SK-N-DZ (cell line): ENCODE measurements at regions not wholly inside any gene's neighbourhood (a gene's known extent, or its start where the extent isn't known, plus 50 kb on each side); places are given as distances from the start of the nearest gene placed in this dataset.

Experiments used
- DNase-seq: peaks from one replicate; pipeline ENCODE4 v3.0.0-alpha.2; 2015; ENCODE audit warnings: low spot score

DNA sequence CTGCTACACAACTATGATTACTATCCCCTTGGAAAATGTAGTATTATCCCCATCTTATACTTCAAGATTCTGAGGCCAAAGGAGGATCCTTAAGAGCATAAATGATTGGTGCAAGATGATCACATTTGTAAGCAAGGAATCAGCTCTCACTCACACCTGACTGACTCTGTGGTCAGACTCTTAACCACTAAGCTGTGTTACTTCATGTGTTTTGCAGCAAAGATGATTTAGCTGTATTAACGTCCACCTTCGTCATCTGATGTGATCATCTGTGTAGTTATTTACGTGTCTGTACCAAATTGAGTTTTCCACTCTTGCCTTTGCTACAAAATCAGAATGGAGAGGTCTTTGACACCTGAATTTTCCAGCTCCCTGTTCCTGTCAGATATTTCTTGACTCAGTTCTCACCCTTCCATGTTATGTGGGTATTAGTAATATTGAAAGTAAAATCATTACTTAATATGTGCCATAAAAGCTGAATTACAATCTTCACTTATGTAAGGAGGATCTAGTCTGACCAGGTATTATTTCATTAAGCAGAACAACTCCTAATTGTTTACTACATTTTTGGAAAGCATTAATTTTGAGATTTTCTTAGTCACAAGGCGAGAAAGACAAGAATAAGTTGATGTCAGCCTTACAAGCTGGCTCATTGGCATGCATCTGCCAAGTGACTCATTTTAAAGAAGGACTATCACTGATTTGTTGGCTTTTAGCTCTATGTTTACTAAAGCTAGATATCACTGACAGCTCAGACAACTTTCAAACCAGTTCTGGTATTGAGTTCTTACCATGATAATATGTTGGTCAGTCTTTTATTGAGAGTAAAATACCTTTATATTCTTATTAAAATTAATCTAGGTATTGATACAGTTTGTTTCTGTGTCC is 1279.8 kb upstream of the PCDH9 start:
- DNase-seq = no peak

DNA sequence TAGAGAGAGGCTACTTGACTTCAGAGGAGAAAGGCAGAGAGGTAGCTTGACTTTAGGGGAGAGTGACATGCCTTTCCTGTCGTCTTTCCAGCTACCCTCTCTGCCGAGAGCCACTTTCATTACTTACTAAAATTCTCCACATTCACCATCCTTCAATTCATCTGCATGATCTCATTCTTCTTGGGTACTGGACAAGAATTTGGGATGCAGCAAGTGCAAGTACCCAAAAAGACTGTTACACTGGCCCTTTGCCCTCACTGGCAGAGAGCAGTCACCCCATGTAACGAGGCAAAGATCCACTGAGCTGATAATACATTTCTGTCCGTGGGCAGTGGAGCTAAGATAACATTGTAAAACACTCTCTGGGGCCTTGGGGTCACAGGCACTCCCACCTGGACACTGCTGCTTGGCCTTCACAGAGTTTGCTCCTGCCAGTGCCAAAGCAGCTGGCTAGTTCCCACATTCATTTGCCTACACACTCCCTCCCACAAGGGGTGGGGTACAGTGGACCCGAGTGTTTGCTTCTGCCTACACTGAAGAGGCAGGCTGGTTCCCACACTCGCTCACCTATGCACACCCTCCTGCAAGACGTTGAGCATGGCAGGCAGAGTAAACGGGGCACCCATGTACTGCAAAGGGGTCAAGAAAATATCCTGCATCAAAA is 1276.9 kb upstream of the PCDH9 start:
- no peak for DNase-seq

DNA sequence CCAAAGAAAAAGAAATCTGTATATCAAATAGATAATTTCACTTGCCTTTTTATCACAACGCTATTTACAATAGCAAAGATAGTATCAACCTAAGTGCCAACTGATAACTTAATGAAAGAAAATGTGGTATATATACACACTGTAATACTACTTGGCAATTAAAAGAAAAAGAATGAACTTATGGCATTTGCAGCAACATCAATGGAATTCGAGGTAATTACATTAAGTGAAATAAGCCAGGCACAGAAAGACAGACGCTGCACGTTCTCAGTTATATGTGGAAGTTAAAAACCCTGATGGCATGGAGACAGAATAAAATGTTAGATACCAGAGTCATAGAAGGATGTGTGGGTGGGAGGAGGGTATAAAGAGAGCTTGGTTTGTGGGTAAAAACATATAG is 1260.5 kb upstream of the PCDH9 start:
- DNase-seq = peak; percentile 56

DNA sequence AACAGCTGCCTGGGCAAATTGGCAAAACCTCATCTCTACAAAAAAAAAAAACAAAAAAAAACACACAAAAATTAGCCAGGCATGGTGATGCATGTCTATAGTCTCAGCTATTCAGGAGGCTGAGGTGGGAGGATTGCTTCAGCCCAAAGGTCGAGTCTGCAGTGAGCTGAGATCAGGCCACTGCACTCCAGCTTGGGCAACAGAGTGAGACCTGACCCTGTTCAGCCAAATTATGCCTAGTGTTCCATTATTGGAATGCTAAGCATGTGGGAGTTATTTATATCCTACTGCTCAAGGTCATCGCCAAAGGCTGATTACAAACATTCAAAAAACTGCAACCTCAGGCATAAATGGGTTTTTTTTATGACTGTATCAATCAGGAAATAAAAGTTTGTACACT is 1251.0 kb upstream of the PCDH9 start:
- no peak for DNase-seq

DNA sequence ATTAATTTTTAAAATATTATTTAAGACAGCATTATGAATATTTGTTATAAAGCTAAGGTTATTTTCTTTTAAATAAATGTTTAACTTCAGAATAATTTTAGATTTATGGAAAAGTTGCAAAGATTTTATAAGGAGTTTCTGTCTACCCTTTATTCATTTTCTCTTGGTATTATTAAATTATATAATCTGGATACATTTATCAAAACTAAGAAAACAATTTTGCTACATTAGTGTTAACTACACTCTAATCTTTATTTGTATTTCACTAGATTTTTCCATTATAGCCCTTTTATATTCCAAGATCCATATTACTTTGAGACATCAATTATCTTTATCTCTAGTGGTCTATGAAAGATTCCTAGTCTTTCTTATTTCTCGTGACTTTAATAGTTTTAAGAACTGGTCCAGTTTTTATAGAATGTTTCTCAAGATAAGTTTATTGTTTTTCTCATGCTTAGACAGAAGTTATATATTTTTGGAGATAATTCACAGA is 1243.7 kb upstream of the PCDH9 start:
- DNase-seq = no peak

DNA sequence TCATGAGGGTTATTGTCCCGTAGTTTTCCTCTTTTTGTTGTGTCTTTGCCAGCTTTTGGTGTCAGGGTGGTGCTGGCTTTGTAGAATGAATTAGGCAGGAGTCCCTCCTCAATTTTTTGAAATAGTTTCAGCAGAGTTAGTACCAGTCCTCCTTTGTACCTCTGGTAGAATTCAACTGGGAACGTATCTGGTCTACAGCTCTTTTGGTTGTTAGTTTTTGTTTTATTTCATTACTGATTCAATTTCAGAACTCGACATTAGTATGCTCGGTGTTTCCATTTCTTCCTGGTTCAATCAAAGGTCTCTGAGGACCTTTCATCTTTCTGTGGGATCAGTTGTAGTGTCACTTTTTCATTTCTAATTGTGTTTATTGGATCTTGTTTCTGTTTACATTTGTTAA is 1237.0 kb upstream of the PCDH9 start:
- DNase-seq = no peak

DNA sequence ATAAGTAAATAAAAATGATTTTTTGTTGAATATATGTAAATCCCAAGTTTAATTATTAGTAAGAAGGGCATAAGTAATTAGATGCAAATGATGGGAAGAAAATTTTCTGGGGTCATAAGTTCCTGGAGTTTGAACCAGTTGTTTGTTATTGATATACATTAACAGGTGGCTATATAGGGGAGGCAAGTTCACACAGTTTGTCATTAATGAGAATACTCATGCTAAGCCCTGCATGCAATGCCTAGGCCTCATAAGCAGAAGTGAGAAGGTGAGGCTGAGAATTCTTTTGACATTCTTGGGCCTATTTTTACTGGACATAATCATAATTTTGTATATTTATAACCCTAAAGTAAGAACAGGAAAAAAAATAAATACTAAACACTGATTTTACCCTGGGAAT is 1210.7 kb upstream of the PCDH9 start:
- DNase-seq = no peak

DNA sequence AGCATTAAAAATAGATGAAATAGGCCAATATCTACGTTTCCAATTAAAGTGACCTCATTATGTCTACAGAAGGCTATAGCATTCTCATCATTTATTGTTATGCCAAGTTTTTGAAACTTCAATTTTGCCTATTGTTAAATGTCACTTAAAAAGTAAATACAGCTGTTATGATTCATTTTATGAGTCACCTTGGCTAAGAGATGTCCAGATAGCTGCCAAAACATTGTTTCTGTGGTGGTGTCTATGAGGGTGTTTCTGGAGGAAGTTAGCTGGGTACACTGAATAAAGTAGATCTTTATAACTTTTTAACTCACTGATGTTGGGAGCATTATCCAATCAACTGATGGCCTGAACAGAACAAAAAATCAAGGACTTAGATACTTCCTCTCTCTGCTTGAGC is 1209.7 kb upstream of the PCDH9 start:
- DNase-seq = no peak

DNA sequence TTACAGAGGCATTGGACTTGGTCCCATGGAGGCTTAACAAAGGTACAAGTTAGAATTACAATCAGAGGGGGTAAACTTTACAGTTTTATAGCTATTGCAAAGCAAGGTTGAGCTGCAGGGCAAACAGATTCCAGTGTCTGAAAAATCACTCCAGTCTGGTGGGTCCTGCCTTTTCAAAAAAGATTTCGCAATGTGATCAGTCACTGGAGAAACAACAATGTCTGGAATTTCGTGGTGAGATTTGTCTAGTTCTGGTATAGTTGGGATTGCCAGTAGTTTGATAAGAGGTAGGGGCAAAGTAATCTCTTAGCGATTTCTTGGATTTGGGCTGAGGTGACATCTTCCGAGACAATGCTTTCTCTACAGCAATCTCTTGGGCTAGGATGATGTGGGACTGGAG is 1198.2 kb upstream of the PCDH9 start:
- DNase-seq = no peak

DNA sequence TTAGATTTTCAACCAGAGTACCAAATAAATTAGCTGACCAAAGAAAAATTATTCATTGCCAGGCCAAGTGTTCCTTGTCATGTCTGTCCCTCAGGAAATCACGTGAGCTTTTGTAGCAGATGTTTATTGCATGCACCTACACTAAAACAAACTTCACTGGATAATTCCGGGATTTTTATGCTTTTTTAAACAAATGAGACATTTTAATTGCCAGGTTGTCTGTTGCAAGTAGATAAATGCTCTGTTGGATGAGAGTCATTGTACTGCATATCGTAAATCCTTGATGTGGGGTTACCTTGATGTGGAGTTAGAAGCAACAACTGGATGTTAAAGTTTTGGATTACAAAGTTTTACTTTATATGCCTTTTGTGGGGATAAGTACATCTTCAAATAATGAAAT is 1187.7 kb upstream of the PCDH9 start:
- DNase-seq = no peak

DNA sequence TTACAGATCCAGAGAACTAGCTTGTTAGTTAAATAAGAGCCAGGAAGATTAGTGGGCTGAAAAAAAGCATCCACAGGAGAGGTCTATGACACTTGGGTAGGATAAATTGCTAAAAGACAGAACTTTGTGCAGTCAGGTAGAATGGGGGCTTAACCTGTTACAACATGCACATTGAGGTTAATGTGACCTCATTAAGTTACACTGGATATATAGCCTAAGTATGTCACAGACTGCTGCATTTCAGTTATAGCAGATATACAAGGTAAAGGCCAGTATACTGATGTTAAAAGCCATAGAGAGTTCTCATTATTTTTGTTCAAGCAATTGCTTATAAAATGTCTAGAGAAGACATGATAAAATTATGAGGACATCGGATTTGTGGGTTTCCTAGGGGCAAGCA is 1179.9 kb upstream of the PCDH9 start:
- peak; percentile 1 for DNase-seq

DNA sequence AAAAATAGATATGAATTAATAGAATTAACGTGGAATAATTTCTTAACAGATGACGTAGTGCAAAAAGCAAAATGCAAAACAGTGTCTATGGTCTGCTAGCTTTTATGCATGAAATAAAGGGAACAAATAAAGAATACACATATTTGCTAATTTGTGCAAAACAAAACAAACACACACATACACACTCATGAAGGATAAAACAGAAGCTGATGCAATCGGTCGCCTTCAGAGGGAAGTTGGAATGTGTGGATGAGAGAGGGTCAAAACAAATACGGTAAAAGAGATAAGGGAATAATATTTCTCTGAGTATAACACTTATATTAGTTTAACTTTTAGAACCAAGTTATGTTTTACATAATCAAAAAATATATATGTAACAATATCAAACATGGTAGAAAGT is 1160.9 kb upstream of the PCDH9 start:
- no peak for DNase-seq

DNA sequence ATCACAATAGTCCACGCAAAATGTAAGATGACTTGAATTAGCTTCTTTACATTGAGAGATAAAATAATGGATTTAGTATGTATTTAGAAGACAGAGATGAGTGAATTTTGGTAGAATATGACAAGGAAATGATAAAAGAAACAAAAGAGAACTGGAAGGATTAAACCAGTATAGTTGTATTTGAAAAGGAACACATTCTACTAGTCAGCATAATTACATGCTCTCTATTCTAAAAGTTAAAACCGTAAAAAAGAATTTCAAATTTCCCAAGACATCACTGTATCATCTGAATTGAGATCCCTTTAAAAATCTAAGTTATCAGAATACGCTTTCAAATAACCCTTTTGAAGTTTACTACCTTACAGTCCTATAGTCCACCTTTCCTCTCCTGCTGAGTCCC is 1156.7 kb upstream of the PCDH9 start:
- DNase-seq = no peak

DNA sequence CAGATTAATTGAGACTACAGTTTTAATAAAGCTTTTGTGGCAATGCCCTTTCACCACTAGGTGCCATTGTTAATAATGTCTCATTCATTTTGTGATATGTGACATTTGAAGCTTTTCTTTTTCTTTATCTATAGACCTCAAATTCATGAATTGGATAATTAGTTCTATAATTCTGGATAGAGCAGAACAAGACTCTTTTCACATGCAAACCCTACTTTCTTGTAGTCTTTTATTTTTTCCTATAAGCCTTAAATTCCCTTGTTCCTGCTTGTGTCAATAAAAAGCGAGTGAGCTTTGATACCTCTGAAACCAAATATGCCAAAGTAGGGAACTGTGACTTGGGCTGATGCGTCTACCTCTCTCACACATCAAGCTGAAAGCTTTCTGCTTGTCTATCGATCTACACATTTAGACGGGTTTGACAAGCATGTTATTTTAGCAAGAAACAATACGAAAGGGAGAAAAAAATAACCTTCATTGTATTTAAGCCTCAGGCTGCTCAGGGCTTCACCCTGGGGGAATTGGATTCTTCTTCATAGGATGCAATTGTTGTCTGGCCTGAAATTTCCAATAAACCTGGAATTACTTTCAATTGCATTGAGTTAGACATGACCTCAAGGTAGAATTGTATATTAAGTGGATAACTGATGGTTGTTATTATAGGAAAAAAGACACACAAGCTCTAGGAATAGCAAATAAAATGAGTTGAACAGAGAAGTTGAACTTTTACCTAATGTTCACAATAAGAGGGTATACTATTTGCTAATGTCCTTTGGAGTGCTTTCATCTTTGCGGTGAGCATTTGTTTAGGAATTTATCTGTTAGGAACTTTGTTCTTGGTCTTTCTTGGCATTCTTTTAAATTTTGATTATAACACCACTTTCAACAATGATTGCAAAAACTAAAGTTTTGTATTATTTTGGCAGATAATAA is 1150.2 kb upstream of the PCDH9 start:
- DNase-seq = no peak

DNA sequence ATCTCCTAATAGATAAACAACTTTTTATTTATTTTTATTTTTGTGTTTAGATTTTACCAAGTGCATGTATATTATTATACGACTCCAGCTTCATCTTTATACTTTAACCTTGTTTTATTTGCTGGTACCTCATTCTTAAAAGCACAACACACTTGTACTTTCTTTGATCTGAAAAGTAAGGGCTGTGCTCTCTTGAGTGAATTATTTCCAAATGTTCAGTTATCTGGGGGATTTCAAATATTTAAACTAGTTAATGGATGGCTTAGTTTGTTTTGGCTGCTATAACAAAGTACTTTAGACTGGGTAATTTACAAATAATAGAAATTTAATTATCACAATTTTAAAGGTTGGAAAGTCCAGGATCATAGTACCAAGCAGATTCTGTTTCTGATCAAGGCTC is 1148.2 kb upstream of the PCDH9 start:
- no peak for DNase-seq

DNA sequence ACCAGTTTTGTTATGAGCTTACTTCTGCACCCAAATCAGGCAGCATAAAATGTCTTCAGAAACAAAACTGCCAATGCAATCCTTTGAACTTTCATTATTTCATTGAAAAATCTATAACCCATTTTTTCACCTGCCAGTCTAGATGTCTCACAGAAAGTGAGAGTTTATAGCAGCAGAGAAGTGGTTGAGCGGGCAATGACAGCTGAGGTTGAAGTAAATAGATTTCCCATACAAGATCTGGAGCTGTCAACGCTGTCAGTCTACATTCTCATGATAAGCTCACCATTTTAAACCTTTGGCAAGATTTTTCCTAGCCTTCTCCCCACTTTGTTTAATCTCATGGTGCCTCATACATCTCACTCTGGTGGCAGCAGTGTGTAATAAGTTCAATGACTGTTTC is 1144.9 kb upstream of the PCDH9 start:
- DNase-seq = no peak

DNA sequence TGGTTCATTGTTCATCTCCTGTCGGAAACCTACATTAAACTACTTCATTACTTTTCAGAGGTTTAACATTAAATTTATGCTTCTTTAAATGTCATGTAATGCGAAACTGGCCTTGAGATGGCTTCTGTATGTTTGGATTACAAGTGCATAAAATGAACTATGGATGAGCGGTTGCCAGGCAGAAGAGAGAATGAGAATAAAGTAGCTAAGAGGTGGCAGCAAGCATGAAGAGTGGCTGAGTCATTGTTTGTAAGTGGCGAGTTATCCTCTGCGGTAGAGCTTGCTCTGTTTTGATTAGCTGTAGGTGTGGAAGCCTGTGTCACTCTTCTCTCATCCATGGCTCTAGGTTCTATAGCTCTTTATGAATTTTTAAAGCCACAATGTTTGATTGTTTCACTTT is 1139.6 kb upstream of the PCDH9 start:
- DNase-seq = no peak

DNA sequence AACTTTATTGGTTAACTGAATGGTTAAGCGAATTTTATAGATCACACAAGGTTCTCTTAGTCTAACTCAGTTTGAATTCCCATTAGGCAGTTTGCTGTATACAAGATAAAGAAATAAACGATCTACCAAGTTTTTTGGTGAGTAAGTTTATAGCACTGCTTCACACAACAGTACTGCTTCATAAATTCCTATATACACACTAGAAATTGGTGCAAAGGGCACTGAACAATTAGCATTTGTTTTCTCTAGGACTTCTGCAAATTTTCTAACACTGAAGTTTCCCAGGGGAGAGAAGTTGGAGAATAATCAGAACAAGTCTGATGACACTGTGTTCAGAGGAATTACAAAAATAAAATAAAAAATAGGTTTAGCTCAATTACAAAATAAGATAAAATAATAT is 1138.8 kb upstream of the PCDH9 start:
- no peak for DNase-seq

DNA sequence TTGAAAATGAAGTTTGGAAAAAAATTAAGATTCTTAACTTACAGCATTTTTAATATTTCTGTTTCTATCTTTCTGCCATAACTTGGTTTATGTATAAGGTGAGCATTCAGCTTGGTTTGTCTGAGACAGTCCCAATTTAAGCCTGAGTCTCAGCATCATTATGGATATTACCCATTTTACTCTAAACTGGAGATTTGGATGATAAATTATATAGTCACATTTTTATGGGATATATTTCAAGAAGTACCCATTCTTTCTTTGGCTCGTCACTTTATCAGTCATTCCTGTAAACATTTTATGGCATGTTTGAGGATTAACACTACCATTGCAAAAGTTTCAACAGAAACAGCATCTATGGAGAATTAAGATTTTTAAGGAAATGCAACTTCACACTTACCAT is 1129.0 kb upstream of the PCDH9 start:
- DNase-seq = no peak

DNA sequence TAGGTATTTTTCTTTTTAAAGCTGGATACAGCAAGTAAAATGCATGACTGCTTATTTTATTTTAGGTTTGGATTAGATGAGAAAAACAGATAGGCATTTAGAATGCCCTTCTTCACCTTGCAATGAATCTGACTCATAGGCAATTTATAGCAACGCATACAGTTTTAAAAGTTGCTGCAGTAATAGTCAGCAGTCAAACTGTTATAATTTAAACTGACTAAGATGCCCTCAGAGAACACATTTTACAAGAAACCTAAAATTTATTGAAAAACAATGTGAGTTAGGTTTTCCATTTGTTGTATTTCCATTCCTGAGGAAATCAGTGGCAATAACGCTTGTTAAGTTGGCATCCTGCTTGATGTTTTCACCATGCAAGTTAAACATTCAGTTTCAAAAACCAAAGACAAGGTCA is 1128.2 kb upstream of the PCDH9 start:
- DNase-seq = no peak

DNA sequence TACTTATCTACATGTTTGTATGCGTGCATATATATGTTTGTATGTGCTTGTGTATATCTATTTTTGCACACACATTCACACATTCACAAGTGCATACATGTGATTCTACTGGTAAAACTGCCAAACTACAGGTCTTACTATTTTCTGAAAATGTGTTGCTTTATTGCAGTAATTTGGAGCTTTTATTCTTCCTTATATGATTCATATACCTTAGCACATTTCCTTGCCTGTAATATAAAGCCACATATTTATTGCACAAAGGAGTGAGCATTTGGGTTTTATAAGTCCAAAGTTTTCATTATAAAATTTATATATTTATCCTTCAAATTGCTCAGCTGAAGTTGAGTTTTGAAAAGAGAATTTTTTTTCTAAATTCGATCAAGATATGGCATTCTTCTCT is 1120.4 kb upstream of the PCDH9 start:
- DNase-seq = no peak

DNA sequence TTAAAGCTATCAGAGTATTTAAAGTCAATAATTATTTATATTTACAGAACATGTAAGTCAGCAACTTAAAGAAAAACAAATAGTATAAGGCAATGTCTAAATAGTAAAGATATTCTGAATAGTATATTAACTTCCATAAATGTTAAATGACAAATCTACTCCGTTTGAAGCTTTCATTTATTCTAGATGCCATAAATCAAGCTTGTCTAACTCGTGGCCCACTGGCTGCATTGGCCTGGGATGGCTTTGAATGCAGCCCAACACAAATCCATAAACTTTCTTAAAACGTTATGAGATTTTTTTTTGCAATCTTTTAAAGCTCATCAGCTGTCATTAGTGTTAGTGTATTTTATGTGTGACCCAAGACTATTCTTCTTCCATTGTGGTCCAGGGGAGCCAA is 1117.1 kb upstream of the PCDH9 start:
- no peak for DNase-seq
